HepG2 (cell line): ENCODE measurements at regions not wholly inside any gene's neighbourhood (a gene's known extent, or its start where the extent isn't known, plus 50 kb on each side); places are given as distances from the start of the nearest gene placed in this dataset.

Experiments used
- ATAC-seq: fragments of 200-7000 bp; cut with Tn5 transposase; 3 replicates; pipeline ENCODE4 v1.9.1; 2020; ENCODE audit warnings: mild to moderate bottlenecking, moderate library complexity
- BruUV-seq: library from RNA; stranded (reverse); fragments of 400-500 nt; replicated peaks from 2 replicates; lab custom pipeline; 2021; lab: Mats Ljungman, UMichigan
- CTCF ChIA-PET: fragments of 300-600 bp; formaldehyde crosslinking; extraction: SDS; loops from one replicate; lab custom pipeline; 2021; ENCODE audit warnings: low total read pairs, inconsistent platforms, low intra/inter-chr PET ratio; lab: Yijun Ruan, JAX
- POLR2A ChIA-PET: fragments of 350-600 bp; sonication (Branson Sonifier 250); formaldehyde crosslinking; loops from one replicate; lab custom pipeline; 2020; ENCODE audit warnings: antibody characterized with exemption, inconsistent platforms; lab: Yijun Ruan, JAX
- DNase-seq: peaks from one replicate; pipeline ENCODE4 v3.0.0-alpha.2; 2015; ENCODE audit warnings: low spot score
- FAIRE-seq: peaks from 3 replicates; lab custom pipeline; 2011; peaks lifted over from hg19 to GRCh38; lab: Jason Lieb, UNC
- H2AFZ ChIP-seq: one replicate; pipeline ENCODE4 v1.6.1; 2011; ENCODE audit warnings: low read length, inconsistent platforms
- H3K27ac ChIP-seq: fragments of 300-600 bp; 3 replicates; pipeline ENCODE4 v1.8.0; 2011; ENCODE audit warnings: mixed run types, mild to moderate bottlenecking, mixed read lengths, low read length, inconsistent platforms; ENCODE audit not compliant: insufficient read depth; ENCODE audit errors: extremely low read length
- H3K27me3 ChIP-seq, 2 experiments: fragments of 200-600 bp in 1 of 2; 2 replicates in 1 of 2; 3 replicates in 1 of 2; pipeline versions ENCODE4 v1.6.0 to v1.8.0; 2011; ENCODE audit warnings: low read length in 2 of 2, mild to moderate bottlenecking in 2 of 2, moderate library complexity in 2 of 2, inconsistent platforms in 1 of 2; ENCODE audit not compliant: insufficient read depth in 2 of 2, control insufficient read depth in 1 of 2
- H3K36me3 ChIP-seq, 2 experiments: fragments of 200-600 bp in 1 of 2; replicated peaks in 1 of 2; 2 replicates in 1 of 2; 3 replicates in 1 of 2; pipeline versions ENCODE4 v1.5.1 to v1.8.0; 2011; ENCODE audit warnings: low read length in 2 of 2, inconsistent platforms in 1 of 2; ENCODE audit not compliant: insufficient read depth in 2 of 2, control insufficient read depth in 1 of 2
- H3K4me1 ChIP-seq: 2 replicates; pipeline ENCODE4 v1.5.1; 2012; ENCODE audit warnings: low read length, inconsistent platforms; ENCODE audit not compliant: insufficient read depth
- H3K4me2 ChIP-seq: 2 replicates; pipeline ENCODE4 v1.6.0; 2011; ENCODE audit warnings: low read depth, low read length, inconsistent platforms
- H3K4me3 ChIP-seq, 3 experiments: fragments of 200-600 bp in 1 of 3; sonication (generic), shearing (Covaris generic) in 1 of 3; replicated peaks in 1 of 3; 2 replicates each; pipeline ENCODE4 v1.5.1; 2011 to 2016; ENCODE audit warnings: low read length in 3 of 3, inconsistent platforms in 2 of 3, low read depth in 2 of 3, mild to moderate bottlenecking in 2 of 3, control low read depth in 1 of 3, mixed read lengths in 1 of 3; ENCODE audit not compliant: insufficient read depth in 1 of 3
- H3K79me2 ChIP-seq: one replicate; pipeline ENCODE4 v1.6.1; 2011; ENCODE audit warnings: low read length, inconsistent platforms; ENCODE audit not compliant: insufficient read depth
- H3K9ac ChIP-seq: 2 replicates; pipeline ENCODE4 v1.6.0; 2011; ENCODE audit warnings: mild to moderate bottlenecking, low read depth, low read length, inconsistent platforms; ENCODE audit not compliant: insufficient read depth
- H3K9me3 ChIP-seq: 2 replicates; pipeline ENCODE4 v1.5.1; 2012; ENCODE audit warnings: mild to moderate bottlenecking, low read length
- H4K20me1 ChIP-seq: 2 replicates; pipeline ENCODE4 v1.6.0; 2011; ENCODE audit warnings: inconsistent platforms, mild to moderate bottlenecking, low read length, moderate library complexity; ENCODE audit not compliant: insufficient read depth
- ATM ChIP-seq: fragments of 450-650 bp; IDR thresholded peaks from 2 replicates; pipeline ENCODE4 v1.7.1; 2017; ENCODE audit warnings: mild to moderate bottlenecking, borderline replicate concordance
- DMAP1 ChIP-seq: IDR thresholded peaks from 2 replicates; pipeline ENCODE4 v1.6.1; 2016
- POGK ChIP-seq: sonication (generic); formaldehyde crosslinking; conservative IDR thresholded peaks from 2 replicates; pipeline ENCODE4 v1.8.0; 2022; ENCODE audit warnings: mild to moderate bottlenecking, moderate library complexity, missing genetic modification reagents
- ZNF512B ChIP-seq: sonication (generic); formaldehyde crosslinking; IDR thresholded peaks from 2 replicates; pipeline ENCODE4 v1.5.1; 2020; ENCODE audit warnings: missing genetic modification reagents, mild to moderate bottlenecking, borderline replicate concordance
- ZNF737 ChIP-seq: sonication (generic); formaldehyde crosslinking; IDR thresholded peaks from 2 replicates; pipeline ENCODE4 v1.5.0; 2020; ENCODE audit warnings: missing genetic modification reagents, mild to moderate bottlenecking, borderline replicate concordance
- whole genome bisulfite sequencing: methylation state at CpG from one replicate; pipeline ENCODE4 v1.1.6; 2017; ENCODE audit warnings: low lambda C conversion rate; 5-methylcytosine and 5-hydroxymethylcytosine counted together
- in situ Hi-C: cut with HindIII; loops from 2 replicates; pipeline ENCODE4 v1.10.0; 2017; ENCODE audit warnings: low pct_unique_long_range_greater_than_20kb; ENCODE audit not compliant: extremely low pct_ligation_motif_present
- intact Hi-C: fragments of 100-400 bp; cut with micrococcal nuclease; formaldehyde crosslinking; loops from one replicate; pipeline ENCODE4 v1.10.0; 2022; ENCODE audit not compliant: unreplicated experiment

GRCh38 chr13:39284801-39285388, 246.6 kb downstream of the NHLRC3 start:
- ATAC-seq, result no peak
- DNase-seq, result no peak
- ChIA-PET CTCF (no interaction called here), POLR2A (no interaction called here)
- no peaks in the 10 kb centered on the region for H3K36me3 ChIP-seq
- WGBS, result 33% methylated on average over 8 of the region's 8 CpGs
- in situ Hi-C loops, result no loop called here
- H3K27me3 ChIP-seq, result no peaks in the 10 kb centered on the region
- no TSS peak for BruUV-seq
- H4K20me1 ChIP-seq, result no peaks in the 10 kb centered on the region
- no peak overlapping the region for H3K4me3 ChIP-seq
- no peak overlapping the region for H3K27ac ChIP-seq
- TF ChIP-seq ZNF512B (no peak), ZNF737 (CRISPR knock-in tag) (no peak), ATM (no peak), DMAP1 (no peak), POGK (CRISPR knock-in tag) (no peak)
- peaks cover 28% of the 10 kb centered on the region; the same call in 1 of the 2 replicates for H3K9me3 ChIP-seq
- no peak for FAIRE-seq
- no peak overlapping the region for H2AFZ ChIP-seq
- intact Hi-C loops, result no loop called here
- H3K79me2 ChIP-seq, result no peaks in the 10 kb centered on the region
- H3K4me1 ChIP-seq, result peaks cover 25% of the 10 kb centered on the region
- H3K4me2 ChIP-seq, result no peak overlapping the region
- no peak overlapping the region for H3K9ac ChIP-seq
